ENCODE measurements at regions not wholly inside any gene's neighbourhood (a gene's known extent, or its start where the extent isn't known, plus 50 kb on each side); places are given as distances from the start of the nearest gene placed in this dataset.

- DNase-seq = no peak
Observed at GRCh38 chrX:4197971-4198370, 484.5 kb upstream of the PRKX start.

DNA sequence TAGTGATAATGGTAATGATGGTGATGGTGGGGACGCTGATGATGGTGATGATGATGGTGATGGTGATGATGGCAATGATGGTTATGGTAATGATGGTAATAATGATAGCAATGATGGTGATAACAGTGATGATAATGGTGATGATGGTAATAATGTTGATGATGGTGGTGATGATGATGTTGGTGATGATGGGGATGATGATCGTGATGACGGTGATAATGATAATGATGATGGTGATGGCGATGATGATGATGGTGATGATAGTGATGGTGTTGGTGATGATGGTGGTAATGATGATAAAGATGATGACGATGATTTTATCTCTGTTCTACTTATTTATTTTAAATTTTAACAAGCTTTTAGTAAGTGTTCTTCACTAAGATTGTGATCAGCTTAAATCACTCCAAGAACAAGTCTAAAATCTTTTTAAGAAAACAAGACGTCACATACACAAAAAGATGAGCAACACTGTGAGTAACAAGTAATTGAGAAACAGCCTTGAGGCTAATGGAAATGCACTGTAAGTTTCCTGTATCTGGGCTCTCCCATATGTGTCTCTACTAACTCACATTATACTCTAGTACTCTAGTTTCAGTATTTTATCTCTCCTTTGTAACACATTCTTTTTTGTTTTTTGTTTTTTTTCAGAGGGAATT is 480.2 kb upstream of the PRKX start:
- DNase-seq = no peak

- no peak for DNase-seq
Observed at GRCh38 chrX:4186331-4186730, 472.9 kb upstream of the PRKX start.

DNA sequence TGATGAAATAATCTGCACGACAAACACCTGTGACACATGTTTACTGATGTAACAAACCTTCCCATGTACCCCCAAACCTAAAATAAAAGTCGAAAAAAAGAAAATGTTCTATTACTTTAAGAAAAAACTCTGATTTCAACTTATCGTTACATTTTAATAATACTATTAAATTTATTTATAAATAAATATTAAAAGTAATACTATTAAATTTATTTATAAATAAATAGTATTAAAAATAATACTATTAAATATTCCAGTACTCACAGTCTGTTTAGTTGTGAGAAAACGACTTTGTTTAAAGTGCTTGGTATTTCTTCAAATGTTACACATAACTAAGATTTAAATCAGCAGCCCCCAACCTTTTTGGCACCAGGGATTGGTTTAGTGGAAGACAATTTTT is 471.6 kb upstream of the PRKX start:
- DNase-seq = no peak

DNA sequence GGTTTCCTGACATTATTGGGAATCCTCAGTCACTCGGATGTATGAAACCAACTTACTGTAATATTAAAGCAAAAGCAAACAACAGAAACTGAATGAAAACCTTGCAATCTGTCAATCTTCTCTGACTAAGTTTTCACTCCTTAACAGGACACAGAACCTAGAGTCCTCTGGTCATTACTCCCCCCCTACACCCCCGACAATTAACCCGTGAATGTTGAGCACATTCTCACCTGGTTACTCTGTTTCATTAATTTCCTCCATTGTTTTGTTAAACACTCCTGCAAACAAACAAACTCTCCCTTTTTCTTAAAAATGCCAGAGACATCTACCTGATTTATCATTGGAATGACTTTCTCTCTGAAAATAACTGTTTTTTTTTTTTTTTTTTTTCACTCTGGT is 469.0 kb upstream of the PRKX start:
- DNase-seq = no peak

DNA sequence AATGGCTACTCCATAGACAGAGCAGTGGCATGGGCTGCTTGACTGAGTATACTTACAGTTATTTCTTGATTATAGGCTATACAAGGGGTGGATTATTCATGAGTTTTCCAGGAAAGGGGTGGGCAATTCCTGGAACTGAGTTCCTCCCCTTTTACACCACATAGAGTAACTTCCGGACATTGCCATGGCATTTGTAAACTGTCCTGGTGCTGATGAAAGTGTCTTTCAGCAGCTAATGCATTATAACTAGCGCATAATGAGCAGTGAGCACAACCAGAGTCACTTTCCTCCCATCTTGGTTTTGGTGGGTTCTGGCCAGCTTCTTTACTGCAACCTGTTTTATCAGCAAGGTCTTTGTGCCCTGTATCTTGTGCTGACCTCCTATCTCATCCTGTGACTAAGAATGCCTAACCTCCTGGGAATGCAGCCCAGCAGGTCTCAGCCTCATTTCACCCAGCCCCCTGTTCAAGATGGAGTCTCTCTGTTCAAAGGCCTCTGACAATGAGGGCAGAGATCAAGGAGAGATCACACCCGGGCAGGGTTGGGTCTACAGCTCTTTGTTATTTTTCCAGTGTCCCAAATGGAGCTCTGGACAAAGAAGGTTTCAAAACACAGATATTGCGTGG is 468.4 kb upstream of the PRKX start:
- DNase-seq = no peak

- DNase-seq = no peak
Observed at GRCh38 chrX:4179031-4179430, 465.6 kb upstream of the PRKX start.

- no peak for DNase-seq
Observed at GRCh38 chrX:4175221-4175620, 461.8 kb upstream of the PRKX start.

DNA sequence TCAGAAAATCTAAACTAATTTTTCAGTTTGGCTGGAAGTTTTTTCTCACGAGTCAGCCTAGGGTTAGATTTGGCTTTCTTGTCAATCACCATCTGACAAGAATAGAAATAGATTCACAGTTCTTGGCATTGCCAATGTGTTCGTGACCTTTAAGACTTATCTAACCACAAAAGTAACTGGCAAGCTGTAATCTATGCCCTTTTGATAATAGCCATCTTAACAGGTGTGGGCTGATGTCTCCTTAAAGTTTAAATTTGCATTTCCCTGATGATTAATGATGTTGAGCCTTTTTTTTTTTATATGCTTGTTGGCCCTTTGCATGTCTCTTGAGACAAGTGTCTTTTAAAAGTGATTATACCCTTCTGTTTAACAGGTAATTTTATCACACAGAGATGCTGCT is 460.3 kb upstream of the PRKX start:
- DNase-seq = no peak

DNA sequence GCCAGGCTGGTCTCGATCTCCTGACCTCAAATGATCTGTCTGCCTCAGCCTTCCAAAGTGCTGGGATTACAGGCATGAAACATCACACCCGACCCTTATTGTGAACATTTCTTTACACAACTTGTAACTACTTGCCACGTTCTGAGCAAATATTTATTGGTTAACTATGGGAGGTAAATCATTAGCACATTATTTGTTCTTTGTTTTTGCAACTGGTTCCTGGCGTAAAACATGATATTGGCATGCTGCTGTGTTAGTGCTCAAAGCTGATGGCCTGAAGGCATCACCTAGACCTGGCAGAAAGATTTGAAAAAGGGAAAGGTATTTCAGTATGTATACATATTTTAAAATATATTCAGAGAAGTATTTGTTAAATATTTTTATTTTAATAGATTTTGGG is 438.3 kb upstream of the PRKX start:
- no peak for DNase-seq

GRCh38 chrX:4150259-4150658 is 436.8 kb upstream of the PRKX start:
- DNase-seq = no peak

DNA sequence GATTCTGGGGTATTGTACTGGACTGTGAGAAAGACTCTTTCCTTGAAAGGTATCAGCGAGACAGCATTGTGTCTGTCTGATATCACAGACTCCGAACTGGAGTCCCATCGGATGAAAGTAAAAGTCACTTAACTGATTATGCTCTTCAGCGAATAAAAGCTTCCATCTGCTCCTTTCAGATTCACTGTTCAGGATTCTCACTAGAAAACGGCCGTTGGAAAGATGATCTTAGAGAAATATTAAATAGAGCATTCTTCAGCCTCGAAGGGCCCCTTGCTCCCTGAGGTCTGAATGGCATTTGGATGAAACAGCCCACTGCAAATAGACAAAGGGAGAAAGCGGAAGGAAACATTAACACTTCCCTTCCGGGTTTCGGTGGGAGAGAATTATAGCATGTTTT is 416.2 kb upstream of the PRKX start:
- DNase-seq = no peak

GRCh38 chrX:4118666-4119530 is 405.4 kb upstream of the PRKX start:
- DNase-seq = no peak

DNA sequence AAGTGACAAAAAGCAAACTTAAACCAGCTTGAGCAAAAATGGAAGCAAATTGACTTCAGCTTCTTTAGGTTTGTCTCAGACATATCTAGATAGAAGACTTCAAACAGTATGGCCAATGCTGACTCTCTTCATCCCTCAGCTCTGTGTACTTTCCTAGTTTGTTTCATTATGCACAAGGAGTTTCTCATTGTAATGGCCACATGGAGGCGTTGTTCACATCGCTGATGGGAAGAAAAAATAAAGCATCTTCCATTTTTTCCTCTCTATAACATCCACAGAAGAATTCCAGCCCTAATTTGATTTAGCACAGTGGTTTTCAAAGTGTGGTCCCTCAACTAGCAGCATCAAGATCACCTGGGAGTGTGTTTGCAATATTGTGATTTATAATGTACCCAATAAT is 397.5 kb upstream of the PRKX start:
- no peak for DNase-seq

DNA sequence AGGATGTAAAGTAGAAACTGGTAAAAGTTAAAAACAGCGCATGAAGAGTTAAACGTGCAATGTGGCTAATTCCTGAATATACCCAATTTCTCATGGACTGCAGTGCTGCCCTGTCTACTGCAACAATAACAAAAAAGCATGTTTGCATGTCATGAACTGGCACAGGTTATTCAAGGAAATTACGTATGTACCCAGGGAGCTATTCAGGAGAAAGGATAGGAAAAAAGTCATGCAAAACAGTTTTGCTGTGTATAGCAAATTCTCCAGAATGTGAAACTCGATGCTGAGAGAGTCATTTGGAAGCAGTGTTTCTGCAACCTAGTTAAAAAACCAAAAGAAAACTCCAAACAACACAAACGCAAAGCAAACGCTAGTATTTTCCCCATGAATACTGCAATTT is 381.5 kb upstream of the PRKX start:
- no peak for DNase-seq

- no peak for DNase-seq
Observed at GRCh38 chrX:4091046-4091760, 377.8 kb upstream of the PRKX start.

DNA sequence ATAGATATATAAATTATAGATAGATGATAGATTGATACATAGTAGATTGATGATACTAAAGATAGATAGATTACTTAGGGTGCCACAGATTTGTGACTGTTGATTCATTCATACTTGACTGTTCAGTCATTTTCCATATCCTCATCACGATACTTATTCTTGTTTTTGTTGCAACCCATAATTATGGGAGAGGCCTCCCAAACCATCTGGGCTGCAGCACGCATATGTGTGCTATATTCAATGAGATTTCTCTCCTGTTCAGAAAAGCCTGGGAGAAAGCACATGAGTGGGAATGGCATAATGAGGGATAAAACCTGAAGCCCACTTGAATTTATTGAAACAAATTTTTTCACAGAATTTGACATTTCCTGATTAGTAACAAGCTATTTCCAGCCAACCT is 346.4 kb upstream of the PRKX start:
- no peak for DNase-seq

DNA sequence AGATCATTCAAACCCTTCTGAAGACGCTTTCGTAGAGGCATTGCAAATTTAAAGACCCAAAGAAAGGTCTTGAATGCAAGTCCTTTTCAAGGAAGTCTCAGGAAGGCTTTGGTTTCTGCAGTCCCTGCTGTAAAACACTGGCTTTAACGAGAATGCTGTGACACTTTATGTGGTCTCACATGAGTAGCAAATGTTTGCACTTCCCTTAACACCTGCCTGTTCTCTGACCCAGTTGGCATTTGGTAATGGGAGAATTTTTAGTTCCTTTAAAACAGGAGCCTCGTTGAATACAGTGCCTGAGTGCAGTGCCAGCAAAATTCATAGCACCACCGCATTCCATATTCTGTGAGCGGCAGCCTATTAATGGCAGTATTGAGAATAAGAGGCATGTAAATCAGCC is 330.5 kb upstream of the PRKX start:
- no peak for DNase-seq

DNA sequence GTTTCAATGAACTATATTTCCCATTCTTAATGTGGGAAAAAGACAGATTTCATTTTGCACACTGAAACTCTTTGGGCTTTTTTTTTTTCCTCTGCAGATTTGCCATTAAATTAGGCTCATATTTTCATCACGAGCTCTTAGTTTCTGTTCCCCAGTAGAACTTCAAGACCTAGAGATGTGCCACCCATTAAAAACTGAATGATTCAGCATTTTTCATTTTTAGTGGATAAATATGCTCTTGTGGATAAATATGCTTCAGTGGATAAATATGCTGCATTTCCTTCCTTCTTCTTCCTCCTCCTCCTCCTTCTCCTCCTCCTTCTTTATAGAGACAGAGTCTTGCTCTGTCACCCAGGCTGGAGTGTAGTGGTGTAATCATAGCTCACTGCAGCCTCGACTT is 322.4 kb upstream of the PRKX start:
- no peak for DNase-seq

DNA sequence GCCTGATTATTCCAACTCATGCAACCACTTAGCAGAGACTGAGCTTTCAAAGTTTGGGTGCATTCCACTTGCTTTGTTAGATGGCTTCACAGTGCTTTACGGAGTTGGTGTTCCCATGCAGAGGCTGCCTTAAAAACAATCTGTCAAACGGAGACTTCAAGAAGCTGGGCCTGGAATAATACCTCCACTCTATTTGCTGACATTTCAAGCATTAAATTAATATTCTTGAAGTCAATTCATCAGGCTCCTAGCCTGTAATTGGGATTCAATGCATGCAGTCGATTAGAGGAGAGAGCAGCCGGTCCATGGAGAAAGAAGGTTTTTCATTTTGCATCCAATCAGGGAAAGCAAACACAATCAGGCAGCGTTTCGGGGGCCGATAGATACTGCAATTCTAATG is 314.7 kb upstream of the PRKX start:
- no peak for DNase-seq

- DNase-seq = no peak
Observed at GRCh38 chrX:4005281-4005680, 291.8 kb upstream of the PRKX start.

DNA sequence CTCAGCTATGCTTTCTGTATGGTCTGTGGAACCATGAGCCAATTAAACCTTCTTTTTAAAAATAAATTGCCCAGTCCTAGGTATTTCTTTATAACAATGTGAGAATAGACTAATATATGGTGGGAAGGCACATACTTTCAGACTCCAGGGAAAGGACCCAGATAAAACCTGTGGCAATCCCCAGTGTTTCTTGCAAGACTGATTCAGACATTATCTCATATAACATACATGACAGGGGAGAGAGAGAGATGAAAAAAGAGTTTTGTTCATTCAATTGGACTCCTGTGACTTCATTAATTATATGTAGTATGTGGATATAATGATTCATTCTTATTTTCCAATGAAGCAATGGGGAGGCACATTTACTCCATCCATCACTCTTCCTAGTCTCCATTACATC is 291.4 kb upstream of the PRKX start:
- DNase-seq = no peak

GRCh38 chrX:3994315-3994714 is 280.9 kb upstream of the PRKX start:
- no peak for DNase-seq

DNA sequence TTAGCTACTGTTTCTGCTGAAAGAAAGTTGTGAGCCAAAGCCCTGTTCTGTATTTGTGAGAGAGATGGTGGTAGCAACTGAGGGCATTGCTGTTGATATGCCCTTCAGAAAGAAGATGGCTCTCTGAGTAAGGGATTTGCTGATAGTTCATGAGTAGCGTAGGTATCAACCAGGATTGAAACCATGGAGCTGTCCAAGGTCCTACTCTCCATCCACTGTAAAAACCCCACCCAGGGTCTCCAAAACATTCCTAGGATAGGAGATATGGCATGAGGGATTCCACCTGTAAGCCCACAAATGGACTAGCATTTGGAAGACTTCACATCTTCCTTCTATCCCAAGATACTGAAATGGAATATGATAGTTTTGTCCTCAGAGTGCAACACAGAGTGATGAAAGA is 277.1 kb upstream of the PRKX start:
- DNase-seq = no peak

Measured in KG1 (cell line).